ENCODE measurements at regions not wholly inside any gene's neighbourhood (a gene's known extent, or its start where the extent isn't known, plus 50 kb on each side); places are given as distances from the start of the nearest gene placed in this dataset.

DNA sequence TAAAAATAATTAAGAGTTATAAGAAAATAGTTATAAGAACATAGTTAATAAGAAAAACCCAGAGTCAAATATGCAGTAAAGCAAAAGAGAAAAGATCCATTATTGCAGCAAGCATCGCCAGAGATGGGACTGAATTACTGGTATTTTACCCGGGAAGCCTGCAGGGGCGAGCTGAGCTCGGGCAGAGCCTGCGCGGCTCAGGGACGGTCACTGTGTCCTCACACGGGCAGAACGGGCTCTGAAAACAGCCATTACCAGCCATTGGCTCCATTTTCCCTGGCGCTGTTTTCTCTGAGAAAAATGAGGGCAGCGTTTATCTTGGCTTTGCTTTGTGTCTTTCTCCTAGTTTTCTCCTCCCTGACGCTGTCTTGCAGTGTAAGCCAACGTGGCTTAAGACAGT, 95.3 kb upstream of the ALKAL2 start:
- H3K4me1 Mint-ChIP-seq (ENCODE audit: low read depth), result no peaks in the 10 kb centered on the region
- H3K27me3 Mint-ChIP-seq (ENCODE audit: insufficient read depth), result no peaks in the 10 kb centered on the region
- no peak overlapping the region for H3K4me3 Mint-ChIP-seq
- DNase-seq, result no peak
- peaks cover 40% of the 10 kb centered on the region for H3K9me3 Mint-ChIP-seq
- H3K27ac Mint-ChIP-seq, result no peak overlapping the region
- H3K36me3 Mint-ChIP-seq (ENCODE audit: low read depth), result no peaks in the 10 kb centered on the region
- TF ChIP-seq, protein P1, sequence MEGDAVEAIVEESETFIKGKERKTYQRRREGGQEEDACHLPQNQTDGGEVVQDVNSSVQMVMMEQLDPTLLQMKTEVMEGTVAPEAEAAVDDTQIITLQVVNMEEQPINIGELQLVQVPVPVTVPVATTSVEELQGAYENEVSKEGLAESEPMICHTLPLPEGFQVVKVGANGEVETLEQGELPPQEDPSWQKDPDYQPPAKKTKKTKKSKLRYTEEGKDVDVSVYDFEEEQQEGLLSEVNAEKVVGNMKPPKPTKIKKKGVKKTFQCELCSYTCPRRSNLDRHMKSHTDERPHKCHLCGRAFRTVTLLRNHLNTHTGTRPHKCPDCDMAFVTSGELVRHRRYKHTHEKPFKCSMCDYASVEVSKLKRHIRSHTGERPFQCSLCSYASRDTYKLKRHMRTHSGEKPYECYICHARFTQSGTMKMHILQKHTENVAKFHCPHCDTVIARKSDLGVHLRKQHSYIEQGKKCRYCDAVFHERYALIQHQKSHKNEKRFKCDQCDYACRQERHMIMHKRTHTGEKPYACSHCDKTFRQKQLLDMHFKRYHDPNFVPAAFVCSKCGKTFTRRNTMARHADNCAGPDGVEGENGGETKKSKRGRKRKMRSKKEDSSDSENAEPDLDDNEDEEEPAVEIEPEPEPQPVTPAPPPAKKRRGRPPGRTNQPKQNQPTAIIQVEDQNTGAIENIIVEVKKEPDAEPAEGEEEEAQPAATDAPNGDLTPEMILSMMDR (IDR thresholded peaks at IDR 0.05), result no peak

DNA sequence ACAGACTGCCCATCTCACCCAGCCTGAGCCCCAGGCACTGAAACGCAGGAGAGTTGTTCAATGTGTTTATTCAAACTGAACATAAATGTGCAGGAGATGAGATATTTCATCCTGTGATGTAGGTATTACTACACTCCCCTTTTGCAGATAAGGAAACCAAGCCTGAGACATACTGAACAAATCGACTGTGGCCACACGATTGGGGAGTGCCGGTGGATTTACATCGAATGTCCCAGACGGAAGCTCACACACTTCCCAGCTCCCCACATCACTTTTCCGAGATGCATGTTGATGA, 94.8 kb upstream of the ALKAL2 start:
- DNase-seq, result no peak
- no peak overlapping the region for H3K27ac Mint-ChIP-seq
- peaks cover 45% of the 10 kb centered on the region for H3K9me3 Mint-ChIP-seq
- no peaks in the 10 kb centered on the region for H3K36me3 Mint-ChIP-seq (ENCODE audit: low read depth)
- TF ChIP-seq, protein P1 (IDR thresholded peaks at IDR 0.05), result no peak
- H3K4me3 Mint-ChIP-seq, result no peak overlapping the region
- no peaks in the 10 kb centered on the region for H3K27me3 Mint-ChIP-seq (ENCODE audit: insufficient read depth)
- H3K4me1 Mint-ChIP-seq (ENCODE audit: low read depth), result no peaks in the 10 kb centered on the region

DNA sequence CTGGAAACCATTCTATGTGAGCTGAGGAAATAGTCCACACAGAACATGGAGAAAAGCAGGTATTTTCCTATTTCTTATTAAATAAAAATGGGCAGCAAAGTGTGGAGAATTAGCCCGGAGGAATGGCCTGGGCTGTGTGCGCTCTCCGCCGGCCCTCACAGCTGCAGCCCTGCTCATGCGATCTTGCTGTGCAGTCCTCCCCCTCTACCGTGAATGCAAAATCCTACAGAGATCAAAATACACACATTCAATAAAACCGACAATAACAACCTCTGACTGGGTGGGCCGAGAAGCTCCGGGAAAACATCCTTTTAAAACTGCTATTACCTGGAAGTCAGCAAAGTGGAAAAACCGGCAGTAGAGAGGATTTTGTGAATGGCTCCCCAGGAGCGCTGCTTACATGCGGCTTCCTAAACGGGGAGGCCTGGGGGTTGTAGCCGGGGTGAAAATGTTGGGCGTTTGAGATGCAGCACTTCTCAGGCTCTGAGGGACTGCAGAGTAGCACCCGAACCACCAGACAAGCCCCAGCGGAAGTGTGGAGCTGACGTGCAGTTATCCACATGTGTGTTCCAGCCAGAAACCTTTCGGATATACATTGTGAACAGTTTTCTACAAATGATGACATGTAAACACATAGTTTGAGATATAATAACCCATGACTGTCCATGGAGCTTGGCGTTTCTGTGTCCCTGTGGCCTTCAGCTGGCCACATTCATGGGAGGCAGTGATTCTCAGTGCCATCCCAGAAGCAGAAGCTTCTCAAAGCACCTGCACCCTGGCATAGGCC, 94.2 kb upstream of the ALKAL2 start:
- no peak for DNase-seq
- Mint-ChIP-seq H3K4me1 (ENCODE audit: low read depth) (no peaks in the 10 kb centered on the region), H3K36me3 (ENCODE audit: low read depth) (no peaks in the 10 kb centered on the region), H3K9me3 (peaks cover 50% of the 10 kb centered on the region), H3K4me3 (no peak overlapping the region), H3K27me3 (ENCODE audit: insufficient read depth) (no peaks in the 10 kb centered on the region), H3K27ac (no peak overlapping the region)
- TF ChIP-seq, protein P1 (IDR thresholded peaks at IDR 0.05), result no peak

DNA sequence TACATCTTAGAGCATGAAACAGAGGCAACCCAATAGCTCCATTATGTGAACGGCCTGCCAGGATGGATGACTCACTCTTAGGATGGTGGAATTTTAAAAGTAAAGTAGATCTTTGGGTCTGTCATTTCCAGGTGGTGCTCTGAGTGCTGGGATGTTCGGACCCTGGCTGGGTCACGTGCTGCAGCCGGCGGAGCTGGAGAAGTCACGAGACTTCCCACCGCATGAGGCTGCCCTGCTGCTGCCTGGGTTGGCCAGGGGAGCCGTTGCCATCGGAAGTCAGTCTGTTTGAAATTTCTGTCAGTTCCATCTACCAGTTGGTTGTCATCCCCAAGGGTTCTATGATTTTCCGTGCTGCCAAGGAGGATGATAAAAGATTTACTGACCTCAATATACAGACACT, 93.3 kb upstream of the ALKAL2 start:
- no peak overlapping the region for H3K27ac Mint-ChIP-seq
- H3K4me3 Mint-ChIP-seq, result no peak overlapping the region
- peaks cover 52% of the 10 kb centered on the region for H3K9me3 Mint-ChIP-seq
- H3K36me3 Mint-ChIP-seq (ENCODE audit: low read depth), result no peaks in the 10 kb centered on the region
- no peak for DNase-seq
- no peaks in the 10 kb centered on the region for H3K4me1 Mint-ChIP-seq (ENCODE audit: low read depth)
- H3K27me3 Mint-ChIP-seq (ENCODE audit: insufficient read depth), result no peaks in the 10 kb centered on the region
- TF ChIP-seq, protein P1 (IDR thresholded peaks at IDR 0.05), result no peak

DNA sequence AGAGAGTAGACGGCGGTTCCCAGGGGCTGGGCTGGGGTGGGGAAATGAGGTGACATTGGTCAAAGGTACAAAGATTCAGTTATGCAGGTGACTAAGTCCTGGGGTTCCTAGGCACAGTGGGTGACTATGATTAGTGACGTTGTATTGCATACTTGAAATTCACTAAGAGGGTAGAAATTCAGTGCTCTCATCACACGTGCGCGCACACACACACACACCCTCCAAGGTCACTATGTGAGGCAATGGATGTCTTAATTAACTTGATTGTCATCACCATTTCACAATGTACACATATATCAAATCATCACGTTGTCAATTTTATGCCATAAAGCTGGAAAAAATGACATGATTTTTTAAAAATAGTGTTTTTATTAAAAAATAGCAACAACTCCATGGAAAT, 92.9 kb upstream of the ALKAL2 start:
- H3K4me1 Mint-ChIP-seq (ENCODE audit: low read depth), result no peaks in the 10 kb centered on the region
- DNase-seq, result no peak
- H3K9me3 Mint-ChIP-seq, result peaks cover 53% of the 10 kb centered on the region
- no peaks in the 10 kb centered on the region for H3K36me3 Mint-ChIP-seq (ENCODE audit: low read depth)
- no peak overlapping the region for H3K27ac Mint-ChIP-seq
- H3K4me3 Mint-ChIP-seq, result no peak overlapping the region
- no peaks in the 10 kb centered on the region for H3K27me3 Mint-ChIP-seq (ENCODE audit: insufficient read depth)
- TF ChIP-seq, protein P1 (IDR thresholded peaks at IDR 0.05), result no peak

DNA sequence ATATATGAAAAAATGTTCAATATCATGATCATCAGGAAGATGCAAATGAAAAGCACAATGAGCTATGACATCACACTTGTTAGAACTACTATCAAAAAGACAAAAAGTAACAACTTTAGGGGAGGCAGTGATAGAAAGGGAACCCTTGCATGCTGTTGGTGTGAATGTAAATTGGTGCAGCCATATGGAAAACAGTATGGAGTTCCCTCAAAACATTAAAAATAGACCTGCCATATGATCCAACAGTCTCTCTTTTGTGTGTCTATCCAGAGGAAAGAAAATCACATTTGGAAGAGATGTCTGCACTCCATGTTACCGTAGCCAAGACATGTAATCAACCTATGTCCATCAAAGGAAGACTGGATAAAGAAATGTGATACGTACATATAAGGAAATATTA, 92.3 kb upstream of the ALKAL2 start:
- Mint-ChIP-seq H3K36me3 (ENCODE audit: low read depth) (no peaks in the 10 kb centered on the region), H3K4me3 (no peak overlapping the region), H3K9me3 (peaks cover 58% of the 10 kb centered on the region), H3K27me3 (ENCODE audit: insufficient read depth) (no peaks in the 10 kb centered on the region), H3K27ac (no peak overlapping the region), H3K4me1 (ENCODE audit: low read depth) (no peaks in the 10 kb centered on the region)
- TF ChIP-seq, protein P1 (IDR thresholded peaks at IDR 0.05), result no peak
- DNase-seq, result no peak

Measured in HFFc6 (cell line).